ENCODE measurements at regions not wholly inside any gene's neighbourhood (a gene's known extent, or its start where the extent isn't known, plus 50 kb on each side); places are given as distances from the start of the nearest gene placed in this dataset.

DNA sequence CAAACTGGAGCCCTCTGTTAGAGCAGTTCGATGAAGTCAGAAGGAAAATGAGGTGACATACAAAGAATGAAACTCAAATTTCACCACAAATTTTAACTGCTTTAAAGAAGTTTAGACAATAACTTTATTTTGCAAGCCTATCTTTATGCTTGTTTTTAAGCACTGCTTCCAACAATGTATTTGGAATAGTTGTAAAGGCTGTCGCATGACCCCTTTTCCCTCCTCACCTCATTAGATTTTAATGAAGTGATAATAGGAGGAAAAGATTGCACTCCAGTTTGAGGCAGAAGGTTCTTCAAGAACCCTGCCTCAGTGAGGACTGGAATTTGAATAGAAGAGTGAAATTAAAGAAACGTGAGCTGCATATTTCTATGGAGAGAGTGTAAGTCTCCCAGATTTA lies 386.1 kb upstream of the NR3C2 start:
- no peaks in the 10 kb centered on the region for H3K27me3 ChIP-seq (ENCODE audit: control insufficient read depth in 1 of 2, insufficient read depth in 2 of 2, low read length in 2 of 2)
- no peaks in the 10 kb centered on the region for H3K4me1 ChIP-seq (ENCODE audit: control insufficient read depth in 2 of 2, insufficient read depth in 2 of 2, low read length in 1 of 2)
- H3K36me3 ChIP-seq (ENCODE audit: control insufficient read depth in 2 of 2, insufficient read depth in 2 of 2, low read length in 1 of 2) = no peaks in the 10 kb centered on the region
- H3K4me3 ChIP-seq (ENCODE audit: low read depth in 1 of 2, low read length in 2 of 2) = no peak overlapping the region
- no peak overlapping the region for H3K27ac ChIP-seq (ENCODE audit: low read depth in 2 of 2, low read length in 1 of 2)
- 70 to 86% methylated on average over 3 of the region's 3 CpGs for WGBS, 2 donors
- no peaks in the 10 kb centered on the region for H3K9me3 ChIP-seq (ENCODE audit: control insufficient read depth in 2 of 2, insufficient read depth in 1 of 2, low read depth in 1 of 2, low read length in 1 of 2)

DNA sequence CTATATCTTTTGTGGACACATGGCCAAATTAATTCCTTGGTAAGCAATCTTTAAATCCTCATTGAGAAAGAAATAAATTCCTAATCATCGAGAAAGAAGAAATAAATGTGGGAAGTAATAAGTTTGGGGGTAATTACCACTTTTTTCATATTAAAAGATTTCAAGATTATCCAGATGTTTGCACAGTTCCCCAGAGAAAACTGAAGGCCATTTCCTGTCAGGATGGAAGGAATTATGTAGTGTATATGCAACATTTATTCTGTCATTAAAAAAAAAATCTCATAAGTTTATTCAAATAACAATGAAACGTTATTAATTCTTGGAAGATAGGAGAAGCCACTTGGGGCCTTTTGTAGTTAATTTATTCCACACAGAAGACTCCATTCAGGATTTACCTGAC lies 385.6 kb upstream of the NR3C2 start:
- H3K27ac ChIP-seq (ENCODE audit: low read depth in 2 of 2, low read length in 1 of 2) = no peak overlapping the region
- H3K9me3 ChIP-seq (ENCODE audit: control insufficient read depth in 2 of 2, insufficient read depth in 1 of 2, low read depth in 1 of 2, low read length in 1 of 2) = no peaks in the 10 kb centered on the region
- no peaks in the 10 kb centered on the region for H3K27me3 ChIP-seq (ENCODE audit: control insufficient read depth in 1 of 2, insufficient read depth in 2 of 2, low read length in 2 of 2)
- 61 to 63% methylated on average over 2 of the region's 2 CpGs for WGBS, 2 donors
- H3K36me3 ChIP-seq (ENCODE audit: control insufficient read depth in 2 of 2, insufficient read depth in 2 of 2, low read length in 1 of 2) = no peaks in the 10 kb centered on the region
- no peaks in the 10 kb centered on the region for H3K4me1 ChIP-seq (ENCODE audit: control insufficient read depth in 2 of 2, insufficient read depth in 2 of 2, low read length in 1 of 2)
- H3K4me3 ChIP-seq (ENCODE audit: low read depth in 1 of 2, low read length in 2 of 2) = no peak overlapping the region

DNA sequence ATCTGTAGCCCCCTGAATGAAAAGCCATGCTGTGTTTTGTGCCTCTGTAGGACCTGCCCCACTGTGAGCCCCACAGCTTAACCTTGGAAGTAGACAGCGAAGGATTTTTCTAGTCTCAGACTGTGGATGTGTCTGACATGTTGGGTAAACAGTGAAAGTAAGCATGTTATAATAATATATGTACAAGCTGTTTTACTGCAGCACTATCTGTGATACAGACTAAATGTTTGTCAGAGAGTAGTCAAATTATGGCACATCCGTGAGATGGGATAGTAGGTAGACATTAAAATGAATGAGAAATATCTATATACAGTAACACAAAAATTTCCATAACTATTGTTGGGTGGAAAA lies 381.2 kb upstream of the NR3C2 start:
- H3K27ac ChIP-seq (ENCODE audit: low read depth in 2 of 2, low read length in 1 of 2) = no peak overlapping the region
- H3K36me3 ChIP-seq (ENCODE audit: control insufficient read depth in 2 of 2, insufficient read depth in 2 of 2, low read length in 1 of 2) = no peaks in the 10 kb centered on the region
- no peaks in the 10 kb centered on the region for H3K4me1 ChIP-seq (ENCODE audit: control insufficient read depth in 2 of 2, insufficient read depth in 2 of 2, low read length in 1 of 2)
- H3K27me3 ChIP-seq (ENCODE audit: control insufficient read depth in 1 of 2, insufficient read depth in 2 of 2, low read length in 2 of 2) = no peaks in the 10 kb centered on the region
- no peak overlapping the region for H3K4me3 ChIP-seq (ENCODE audit: low read depth in 1 of 2, low read length in 2 of 2)
- H3K9me3 ChIP-seq (ENCODE audit: control insufficient read depth in 2 of 2, insufficient read depth in 1 of 2, low read depth in 1 of 2, low read length in 1 of 2) = no peaks in the 10 kb centered on the region
- 80 to 85% methylated on average over 2 of the region's 2 CpGs for WGBS, 2 donors

DNA sequence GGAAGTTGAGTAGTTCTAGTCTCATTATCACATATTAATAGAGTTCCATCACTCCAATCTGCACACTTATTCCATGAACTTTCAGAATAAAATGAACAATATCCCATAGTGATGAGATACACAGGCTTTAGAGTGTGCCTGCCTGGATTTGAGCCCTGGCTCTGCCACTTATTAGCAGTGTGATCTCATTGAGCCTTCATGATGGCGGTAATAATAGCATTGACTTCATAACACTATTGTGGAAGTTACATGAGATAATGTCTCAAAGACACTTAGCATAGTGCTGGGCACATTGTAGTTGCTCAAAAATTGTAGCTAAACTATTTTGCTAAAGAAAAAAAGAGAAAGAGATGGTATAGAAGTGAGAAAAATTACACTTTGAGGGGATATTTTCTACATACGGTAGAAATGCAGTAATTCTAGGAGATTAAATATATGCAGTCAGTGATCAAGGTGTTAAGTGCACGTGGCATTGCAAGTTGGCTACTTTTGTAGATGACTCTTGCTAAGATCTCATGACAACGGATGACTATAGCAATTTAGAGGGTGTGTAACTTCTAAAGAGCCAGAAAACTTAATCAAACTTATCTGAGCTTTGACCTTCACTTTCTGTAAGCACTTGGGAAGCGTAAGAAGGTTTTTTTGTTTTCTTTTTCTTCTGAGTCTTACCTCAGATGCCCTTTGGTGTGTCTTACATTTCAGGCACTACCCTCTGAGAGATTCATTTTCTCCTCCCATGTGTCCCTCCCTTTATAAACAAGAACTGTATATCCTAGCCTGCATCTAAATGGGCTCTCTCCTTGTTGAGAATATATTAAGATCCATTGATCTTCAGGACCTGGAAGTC lies 380.6 kb upstream of the NR3C2 start:
- no peaks in the 10 kb centered on the region for H3K36me3 ChIP-seq (ENCODE audit: control insufficient read depth in 2 of 2, insufficient read depth in 2 of 2, low read length in 1 of 2)
- WGBS, 2 donors = 75 to 82% methylated on average over 5 of the region's 5 CpGs
- no peaks in the 10 kb centered on the region for H3K9me3 ChIP-seq (ENCODE audit: control insufficient read depth in 2 of 2, insufficient read depth in 1 of 2, low read depth in 1 of 2, low read length in 1 of 2)
- H3K4me1 ChIP-seq (ENCODE audit: control insufficient read depth in 2 of 2, insufficient read depth in 2 of 2, low read length in 1 of 2) = no peaks in the 10 kb centered on the region
- no peak overlapping the region for H3K4me3 ChIP-seq (ENCODE audit: low read depth in 1 of 2, low read length in 2 of 2)
- H3K27me3 ChIP-seq (ENCODE audit: control insufficient read depth in 1 of 2, insufficient read depth in 2 of 2, low read length in 2 of 2) = no peaks in the 10 kb centered on the region
- no peak overlapping the region for H3K27ac ChIP-seq (ENCODE audit: low read depth in 2 of 2, low read length in 1 of 2)

- H3K4me1 ChIP-seq (ENCODE audit: control insufficient read depth in 2 of 2, insufficient read depth in 2 of 2, low read length in 1 of 2) = no peaks in the 10 kb centered on the region
- WGBS, 2 donors = 30 to 51% methylated on average over 1 of the region's 1 CpG
- H3K9me3 ChIP-seq (ENCODE audit: control insufficient read depth in 2 of 2, insufficient read depth in 1 of 2, low read depth in 1 of 2, low read length in 1 of 2) = no peaks in the 10 kb centered on the region
- H3K36me3 ChIP-seq (ENCODE audit: control insufficient read depth in 2 of 2, insufficient read depth in 2 of 2, low read length in 1 of 2) = no peaks in the 10 kb centered on the region
- no peak overlapping the region for H3K27ac ChIP-seq (ENCODE audit: low read depth in 2 of 2, low read length in 1 of 2)
- no peaks in the 10 kb centered on the region for H3K27me3 ChIP-seq (ENCODE audit: control insufficient read depth in 1 of 2, insufficient read depth in 2 of 2, low read length in 2 of 2)
- no peak overlapping the region for H3K4me3 ChIP-seq (ENCODE audit: low read depth in 1 of 2, low read length in 2 of 2)
Observed at GRCh38 chr4:148814030-148814429, 371.8 kb upstream of the NR3C2 start.

GRCh38 chr4:148813289-148813688 lies 371.1 kb upstream of the NR3C2 start:
- Histone ChIP-seq H3K4me1 (ENCODE audit: control insufficient read depth in 2 of 2, insufficient read depth in 2 of 2, low read length in 1 of 2) (no peaks in the 10 kb centered on the region), H3K4me3 (ENCODE audit: low read depth in 1 of 2, low read length in 2 of 2) (no peak overlapping the region), H3K36me3 (ENCODE audit: control insufficient read depth in 2 of 2, insufficient read depth in 2 of 2, low read length in 1 of 2) (no peaks in the 10 kb centered on the region), H3K27ac (ENCODE audit: low read depth in 2 of 2, low read length in 1 of 2) (no peak overlapping the region), H3K9me3 (ENCODE audit: control insufficient read depth in 2 of 2, insufficient read depth in 1 of 2, low read depth in 1 of 2, low read length in 1 of 2) (no peaks in the 10 kb centered on the region), H3K27me3 (ENCODE audit: control insufficient read depth in 1 of 2, insufficient read depth in 2 of 2, low read length in 2 of 2) (no peaks in the 10 kb centered on the region)

DNA sequence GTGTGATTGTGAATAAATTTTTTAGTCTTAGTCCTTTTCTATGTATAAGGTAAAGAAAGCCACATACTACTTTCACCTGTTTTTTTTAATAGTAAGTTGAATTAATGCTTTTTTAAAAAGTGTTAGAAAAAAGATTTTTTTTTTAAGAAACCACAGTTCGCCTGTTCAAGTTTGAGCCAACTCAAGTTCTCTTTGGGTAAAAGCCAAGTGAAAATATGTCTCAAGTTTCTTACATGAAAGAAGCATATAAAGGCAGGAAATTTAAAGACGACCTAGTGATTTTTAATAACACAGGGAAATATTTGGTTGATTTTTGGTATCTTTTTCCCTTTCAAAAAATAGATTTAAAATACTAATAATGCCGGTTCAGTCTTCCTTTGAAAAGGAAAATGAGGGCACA lies 369.9 kb upstream of the NR3C2 start:
- Histone ChIP-seq H3K4me3 (ENCODE audit: low read depth in 1 of 2, low read length in 2 of 2) (no peak overlapping the region), H3K4me1 (ENCODE audit: control insufficient read depth in 2 of 2, insufficient read depth in 2 of 2, low read length in 1 of 2) (no peaks in the 10 kb centered on the region), H3K27ac (ENCODE audit: low read depth in 2 of 2, low read length in 1 of 2) (no peak overlapping the region), H3K9me3 (ENCODE audit: control insufficient read depth in 2 of 2, insufficient read depth in 1 of 2, low read depth in 1 of 2, low read length in 1 of 2) (no peaks in the 10 kb centered on the region), H3K27me3 (ENCODE audit: control insufficient read depth in 1 of 2, insufficient read depth in 2 of 2, low read length in 2 of 2) (no peaks in the 10 kb centered on the region), H3K36me3 (ENCODE audit: control insufficient read depth in 2 of 2, insufficient read depth in 2 of 2, low read length in 1 of 2) (no peaks in the 10 kb centered on the region)
- 18 to 48% methylated on average over 3 of the region's 3 CpGs for WGBS, 2 donors

- H3K36me3 ChIP-seq (ENCODE audit: control insufficient read depth in 2 of 2, insufficient read depth in 2 of 2, low read length in 1 of 2) = no peaks in the 10 kb centered on the region
- H3K4me1 ChIP-seq (ENCODE audit: control insufficient read depth in 2 of 2, insufficient read depth in 2 of 2, low read length in 1 of 2) = no peaks in the 10 kb centered on the region
- H3K27me3 ChIP-seq (ENCODE audit: control insufficient read depth in 1 of 2, insufficient read depth in 2 of 2, low read length in 2 of 2) = no peaks in the 10 kb centered on the region
- no peak overlapping the region for H3K4me3 ChIP-seq (ENCODE audit: low read depth in 1 of 2, low read length in 2 of 2)
- H3K9me3 ChIP-seq (ENCODE audit: control insufficient read depth in 2 of 2, insufficient read depth in 1 of 2, low read depth in 1 of 2, low read length in 1 of 2) = no peaks in the 10 kb centered on the region
- WGBS, 2 donors = 88 to 93% methylated on average over 2 of the region's 2 CpGs
- H3K27ac ChIP-seq (ENCODE audit: low read depth in 2 of 2, low read length in 1 of 2) = no peak overlapping the region
Observed at GRCh38 chr4:148810461-148810860, 368.2 kb upstream of the NR3C2 start.

DNA sequence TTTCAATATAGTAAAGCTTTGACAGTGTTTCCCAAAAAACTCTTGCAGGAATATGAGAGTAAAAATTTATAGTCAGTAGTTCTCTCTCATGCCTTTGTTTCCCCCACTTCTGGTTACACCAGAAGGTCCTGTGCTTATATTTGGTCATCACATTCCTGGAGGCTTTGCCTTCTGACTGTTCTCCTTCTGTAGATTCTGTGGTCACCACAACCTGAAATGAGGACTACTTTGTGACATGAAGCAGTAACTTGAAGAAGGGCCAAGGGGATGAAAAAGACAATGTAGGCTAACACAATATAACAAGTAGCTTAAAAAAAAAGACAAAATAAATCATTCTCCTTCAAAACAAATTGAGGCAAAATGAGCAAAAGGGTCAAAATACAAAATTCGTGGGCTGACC lies 366.2 kb upstream of the NR3C2 start:
- H3K4me3 ChIP-seq (ENCODE audit: low read depth in 1 of 2, low read length in 2 of 2) = no peak overlapping the region
- H3K27ac ChIP-seq (ENCODE audit: low read depth in 2 of 2, low read length in 1 of 2) = no peak overlapping the region
- H3K27me3 ChIP-seq (ENCODE audit: control insufficient read depth in 1 of 2, insufficient read depth in 2 of 2, low read length in 2 of 2) = no peaks in the 10 kb centered on the region
- WGBS, 2 donors = 65 to 77% methylated on average over 1 of the region's 1 CpG
- no peaks in the 10 kb centered on the region for H3K4me1 ChIP-seq (ENCODE audit: control insufficient read depth in 2 of 2, insufficient read depth in 2 of 2, low read length in 1 of 2)
- no peaks in the 10 kb centered on the region for H3K9me3 ChIP-seq (ENCODE audit: control insufficient read depth in 2 of 2, insufficient read depth in 1 of 2, low read depth in 1 of 2, low read length in 1 of 2)
- H3K36me3 ChIP-seq (ENCODE audit: control insufficient read depth in 2 of 2, insufficient read depth in 2 of 2, low read length in 1 of 2) = no peaks in the 10 kb centered on the region

GRCh38 chr4:148800940-148801339 lies 358.7 kb upstream of the NR3C2 start:
- Histone ChIP-seq H3K27ac (ENCODE audit: low read depth in 2 of 2, low read length in 1 of 2) (no peak overlapping the region), H3K9me3 (ENCODE audit: control insufficient read depth in 2 of 2, insufficient read depth in 1 of 2, low read depth in 1 of 2, low read length in 1 of 2) (no peaks in the 10 kb centered on the region), H3K4me1 (ENCODE audit: control insufficient read depth in 2 of 2, insufficient read depth in 2 of 2, low read length in 1 of 2) (no peaks in the 10 kb centered on the region), H3K4me3 (ENCODE audit: low read depth in 1 of 2, low read length in 2 of 2) (no peak overlapping the region), H3K27me3 (ENCODE audit: control insufficient read depth in 1 of 2, insufficient read depth in 2 of 2, low read length in 2 of 2) (no peaks in the 10 kb centered on the region), H3K36me3 (ENCODE audit: control insufficient read depth in 2 of 2, insufficient read depth in 2 of 2, low read length in 1 of 2) (no peaks in the 10 kb centered on the region)
- WGBS, 2 donors = 85 to 88% methylated on average over 4 of the region's 4 CpGs
